T-helper 1 cell (primary cell): ENCODE measurements at regions not wholly inside any gene's neighbourhood (a gene's known extent, or its start where the extent isn't known, plus 50 kb on each side); places are given as distances from the start of the nearest gene placed in this dataset.
"Not testable (repeated sequence)": the region's sequence is repeated elsewhere in the genome, so short reads cannot be mapped to it uniquely, and the experiment has no call there.

Source experiments
- DNase-seq, 5 donors: peaks; one replicate each; pipeline ENCODE4 v3.0.0-alpha.2; 2012 to 2020

DNA sequence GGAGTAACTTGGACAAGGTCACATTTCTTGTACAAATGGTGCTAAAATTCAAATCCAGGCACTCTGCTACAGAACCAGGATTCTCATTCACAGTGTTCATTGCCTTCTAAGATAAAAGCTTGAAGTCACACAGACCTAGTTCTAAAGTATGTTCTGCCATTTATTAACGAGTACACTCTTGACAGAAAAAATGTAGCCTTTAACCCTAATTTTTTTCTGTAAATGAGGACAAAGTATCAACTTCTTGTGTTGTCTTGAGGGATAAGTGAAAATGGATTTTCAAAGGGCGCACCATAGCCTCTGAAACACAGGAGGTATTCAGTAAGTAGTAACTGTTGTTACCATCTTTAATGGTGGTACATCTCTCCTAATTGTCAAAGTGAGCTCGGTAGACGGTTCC is 379.8 kb upstream of the FLRT2 start:
- DNase-seq, result no peak

DNA sequence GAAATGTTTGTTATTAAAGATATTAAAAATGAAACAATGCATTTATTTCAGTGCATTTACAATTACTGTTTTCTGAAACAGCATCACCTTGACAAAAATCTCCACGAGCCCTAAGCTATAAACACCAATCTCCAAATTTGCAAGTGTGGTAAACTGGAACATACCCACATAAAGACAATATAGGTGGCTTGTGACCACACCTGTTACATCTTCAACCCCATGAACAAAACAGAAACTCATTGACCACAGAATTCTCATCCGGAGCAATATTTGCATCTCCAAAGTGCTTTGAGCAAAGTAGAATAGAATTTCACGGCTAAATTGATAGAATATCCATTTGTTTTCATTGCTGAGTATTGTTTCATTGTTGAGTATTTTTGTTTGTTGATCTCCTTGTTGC is 375.2 kb upstream of the FLRT2 start:
- no peak for DNase-seq

DNA sequence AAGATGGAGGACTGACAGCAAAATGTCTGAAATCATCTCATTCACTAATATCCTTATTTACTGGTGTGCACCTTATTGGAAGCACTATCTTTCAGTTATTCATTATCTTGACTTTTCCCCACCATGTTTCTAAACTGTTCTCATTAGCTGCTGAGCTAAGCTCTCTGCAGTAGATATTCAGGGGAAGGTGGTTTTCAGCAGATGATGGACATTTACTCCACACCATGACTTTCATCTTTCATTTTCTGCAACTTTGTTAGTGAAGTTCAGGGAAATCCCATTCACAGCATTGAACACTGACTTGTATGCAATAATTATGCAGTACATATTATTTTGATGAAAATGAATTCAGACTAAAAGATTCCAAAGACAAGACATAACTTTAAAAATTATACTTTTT is 373.6 kb upstream of the FLRT2 start:
- DNase-seq, result no peak

DNA sequence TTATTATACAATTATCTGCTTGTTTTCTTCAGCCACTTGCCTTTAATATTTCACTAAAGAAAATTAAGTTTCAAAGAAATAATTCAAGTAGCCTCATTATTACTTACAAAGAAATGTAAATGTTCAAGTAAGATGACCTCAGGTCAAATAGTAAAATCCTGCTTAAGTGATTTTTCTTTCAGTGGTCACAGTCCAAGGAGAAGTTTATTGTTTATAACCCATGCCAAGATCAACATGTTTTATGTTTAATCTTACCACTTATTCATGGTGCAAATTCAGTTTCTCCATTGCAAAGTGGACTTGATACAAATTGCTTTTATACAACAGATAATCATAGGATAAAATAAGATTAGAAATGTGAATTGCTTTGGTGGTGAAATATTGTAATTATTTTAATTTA is 370.2 kb upstream of the FLRT2 start:
- DNase-seq, result no peak

DNA sequence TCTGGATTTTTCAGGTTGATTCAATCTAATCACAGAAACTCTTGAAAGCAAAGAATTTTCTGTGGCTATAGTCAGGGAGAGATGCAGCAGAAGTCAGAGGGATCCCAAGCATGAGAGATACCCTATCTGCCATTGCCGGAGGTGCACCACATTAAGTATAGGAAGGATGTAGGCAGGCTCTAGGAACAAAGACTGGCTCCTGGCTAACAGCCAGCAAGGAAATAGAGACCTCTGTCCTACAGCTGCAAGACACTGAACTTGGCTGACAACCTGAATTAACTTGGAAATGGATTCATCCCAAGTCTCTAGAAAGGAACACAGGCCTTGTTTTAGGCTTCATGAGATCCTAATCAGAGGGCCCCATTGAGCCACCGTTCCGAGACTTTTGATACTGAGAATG is 364.9 kb upstream of the FLRT2 start:
- no peak for DNase-seq

DNA sequence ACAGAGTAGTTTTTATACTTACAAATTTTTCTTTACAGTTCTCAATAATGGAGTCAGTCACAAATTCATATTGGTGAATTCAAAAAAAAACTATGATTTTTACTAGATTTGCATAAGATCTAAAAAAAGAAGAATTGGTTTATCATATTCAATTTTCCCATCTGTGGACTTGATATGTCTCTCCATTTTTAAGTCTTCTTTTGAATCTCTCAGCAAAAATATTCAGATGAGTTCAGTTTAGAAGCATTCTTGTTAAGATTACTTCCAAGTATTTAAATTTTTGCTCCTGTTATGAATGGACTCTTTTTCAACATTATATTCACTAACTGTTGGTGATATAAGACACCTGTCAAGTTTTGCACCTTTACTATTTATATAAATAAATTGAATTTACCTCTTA is 360.6 kb upstream of the FLRT2 start:
- no peak for DNase-seq

DNA sequence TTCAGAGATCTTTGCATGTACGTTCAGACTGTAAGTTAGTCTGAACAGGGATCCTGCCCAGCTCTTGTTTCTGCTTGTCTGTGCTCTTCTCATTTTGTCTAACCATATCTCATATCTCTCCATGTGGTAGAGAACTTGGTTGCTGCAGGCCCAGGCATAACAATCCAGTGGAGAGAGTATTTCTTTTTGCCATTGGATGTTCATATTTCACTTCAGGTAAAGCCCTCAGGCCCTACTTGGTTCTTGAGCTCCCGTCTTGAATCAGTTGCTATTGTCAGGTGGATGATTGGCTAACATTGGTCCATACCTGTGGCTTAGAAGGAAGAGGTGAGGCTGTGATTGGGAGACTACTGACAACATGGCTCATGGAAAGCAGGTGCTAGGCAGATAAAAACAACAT is 357.7 kb upstream of the FLRT2 start:
- DNase-seq, result no peak

DNA sequence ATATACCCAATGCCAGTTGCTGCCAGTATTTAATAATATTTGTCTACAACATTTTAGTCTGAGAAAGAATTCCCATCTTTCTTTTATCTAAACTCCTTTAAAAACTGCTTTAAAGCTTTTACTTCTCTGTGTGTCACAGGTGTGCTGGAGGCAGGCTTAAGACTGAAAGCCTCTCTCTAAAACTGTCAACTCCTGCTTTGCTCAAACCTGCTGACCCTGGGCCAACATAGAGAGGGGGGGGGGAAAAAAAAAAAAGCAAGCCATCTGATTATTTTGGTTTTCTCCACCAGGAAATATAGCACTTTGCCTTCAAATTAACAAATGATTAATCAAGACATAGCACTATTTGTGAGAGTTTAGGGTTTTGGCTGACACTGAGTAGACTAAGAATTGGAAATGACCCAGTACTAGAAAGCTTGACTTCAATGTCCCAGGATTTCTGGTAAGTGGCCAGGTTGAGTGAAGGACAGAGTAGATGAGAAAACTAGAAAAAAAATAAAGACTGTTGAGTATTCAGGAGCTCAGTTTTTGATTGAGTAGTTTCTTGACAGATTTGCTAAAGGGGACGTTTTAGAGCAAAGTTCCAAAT is 357.0 kb upstream of the FLRT2 start:
- no peak for DNase-seq

DNA sequence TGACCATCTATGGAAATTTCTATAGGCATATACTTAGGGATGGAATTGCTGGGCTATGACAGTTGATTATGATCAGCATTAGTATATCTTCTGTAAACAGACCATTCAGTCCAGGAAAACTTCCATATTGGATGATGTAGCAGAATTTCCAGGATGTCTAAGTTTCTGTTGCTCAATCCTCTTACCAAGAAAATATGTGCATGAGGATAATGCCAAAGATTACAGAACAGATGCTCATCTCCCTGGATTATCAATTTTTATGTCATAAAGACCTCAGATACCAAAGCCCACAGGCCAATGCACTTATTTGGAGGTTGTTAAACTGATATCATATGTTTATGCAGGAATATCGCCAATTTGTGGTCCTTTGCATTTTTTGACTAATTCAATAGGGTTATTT is 354.4 kb upstream of the FLRT2 start:
- DNase-seq, result no peak

DNA sequence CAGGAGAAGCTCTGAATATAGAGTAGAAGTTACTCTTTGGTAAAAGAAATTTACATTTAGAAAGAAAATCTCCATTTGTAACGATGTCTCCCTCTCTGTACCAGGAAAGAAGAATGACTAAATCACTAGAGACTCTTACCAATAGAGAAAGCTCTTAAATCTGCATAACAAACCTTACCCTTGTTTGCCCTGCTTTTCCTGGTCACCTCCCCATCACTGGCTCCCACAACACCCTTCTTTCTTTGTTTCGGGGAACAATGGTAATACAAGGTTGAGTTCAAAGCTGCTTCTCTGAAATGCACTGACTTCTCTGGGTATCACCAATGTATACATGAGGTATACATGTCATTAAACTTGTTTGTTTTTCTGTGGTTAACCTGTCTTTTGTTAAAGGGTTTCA is 351.1 kb upstream of the FLRT2 start:
- no peak for DNase-seq

DNA sequence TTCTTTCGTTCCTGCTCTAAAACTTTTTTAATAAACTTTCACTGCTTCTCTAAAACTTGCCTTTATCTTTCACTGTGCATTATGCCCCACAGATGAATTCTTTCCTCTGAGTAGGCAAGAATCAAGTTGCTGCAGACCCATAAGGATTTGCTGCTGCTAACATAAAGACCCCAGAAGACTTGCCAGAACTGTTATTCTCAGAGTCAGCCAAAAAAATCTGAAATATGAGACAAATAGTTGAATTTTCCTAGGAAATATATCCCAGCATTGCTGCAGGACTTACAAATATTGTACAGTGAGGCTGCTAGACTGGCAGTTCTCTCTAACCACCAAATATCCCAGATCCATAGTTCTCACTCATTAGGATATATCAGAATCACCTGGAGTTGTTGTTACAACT is 349.1 kb upstream of the FLRT2 start:
- DNase-seq, result no peak

DNA sequence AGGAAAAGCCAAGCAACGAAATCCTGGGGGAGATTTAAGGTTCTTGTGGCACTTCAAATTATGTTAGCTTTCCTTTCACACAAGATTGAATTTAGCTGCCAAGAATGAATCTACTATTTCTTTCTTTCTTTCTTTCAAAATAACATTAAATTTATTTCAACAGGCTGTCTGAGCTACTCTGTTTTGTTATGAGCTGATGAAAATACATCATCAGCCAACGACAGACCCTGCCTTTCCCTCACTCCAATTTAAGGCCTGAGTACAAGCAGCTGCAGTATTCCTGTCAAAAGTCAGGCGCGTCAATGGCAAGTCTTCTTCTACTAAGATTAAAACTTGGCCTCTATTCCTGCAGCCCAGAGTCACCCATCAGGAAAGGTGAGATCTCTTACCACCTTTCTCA is 347.7 kb upstream of the FLRT2 start:
- no peak for DNase-seq

DNA sequence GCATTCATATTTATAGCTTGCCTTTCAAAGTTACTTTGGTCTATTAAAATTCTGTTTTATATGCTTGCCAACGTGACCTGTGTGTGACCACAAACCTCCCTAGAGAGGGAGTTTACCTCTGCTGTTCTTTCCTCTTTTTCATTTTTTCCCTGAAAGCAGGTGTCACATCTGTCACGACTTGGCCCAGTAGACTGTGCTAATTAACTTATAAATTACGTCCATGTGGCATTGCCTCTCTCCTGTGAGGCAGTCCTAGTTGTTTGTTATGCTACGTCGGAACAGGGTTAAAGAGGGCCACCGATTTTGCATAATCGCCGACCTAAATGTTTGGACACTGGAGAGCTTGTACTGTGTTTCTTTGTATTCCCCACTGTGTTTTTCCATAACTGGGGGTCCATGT is 343.9 kb upstream of the FLRT2 start:
- no peak for DNase-seq

DNA sequence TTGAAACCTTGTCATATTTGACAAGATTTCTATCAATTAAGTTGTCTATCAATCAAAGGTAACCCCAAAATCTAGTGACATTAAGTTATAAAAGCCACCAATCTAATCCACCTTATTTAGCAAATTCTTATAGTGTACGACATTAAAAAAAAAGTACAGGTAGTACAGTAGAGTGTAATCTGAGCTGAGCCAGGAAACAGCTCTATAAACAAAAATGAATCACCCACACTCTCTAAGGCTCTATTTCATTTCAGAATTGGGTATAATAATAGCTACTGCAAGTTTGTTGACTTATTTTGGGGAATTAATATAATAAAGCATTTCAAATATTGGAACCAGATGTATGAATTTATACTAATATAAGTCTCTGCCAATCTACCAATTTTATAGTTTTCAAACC is 342.4 kb upstream of the FLRT2 start:
- DNase-seq, result no peak

DNA sequence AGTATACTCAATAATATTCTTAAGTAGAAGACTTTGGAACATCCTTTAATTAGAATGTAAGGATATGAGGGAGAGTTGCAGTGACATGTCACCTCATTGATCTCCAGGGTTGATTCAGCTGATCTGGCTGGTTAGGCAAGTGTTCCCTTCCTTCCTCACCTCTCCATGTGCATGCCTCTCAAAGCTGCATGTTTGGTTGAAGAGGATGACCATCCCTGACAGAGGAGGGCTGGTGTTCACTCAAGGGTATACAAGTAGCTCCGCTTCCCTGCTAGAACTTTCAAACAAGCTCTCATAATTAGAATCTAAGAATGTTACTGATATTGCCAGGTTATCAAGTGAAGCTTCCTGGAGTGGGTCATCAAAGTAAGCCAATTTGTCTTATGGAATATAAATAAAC is 341.1 kb upstream of the FLRT2 start:
- no peak for DNase-seq

DNA sequence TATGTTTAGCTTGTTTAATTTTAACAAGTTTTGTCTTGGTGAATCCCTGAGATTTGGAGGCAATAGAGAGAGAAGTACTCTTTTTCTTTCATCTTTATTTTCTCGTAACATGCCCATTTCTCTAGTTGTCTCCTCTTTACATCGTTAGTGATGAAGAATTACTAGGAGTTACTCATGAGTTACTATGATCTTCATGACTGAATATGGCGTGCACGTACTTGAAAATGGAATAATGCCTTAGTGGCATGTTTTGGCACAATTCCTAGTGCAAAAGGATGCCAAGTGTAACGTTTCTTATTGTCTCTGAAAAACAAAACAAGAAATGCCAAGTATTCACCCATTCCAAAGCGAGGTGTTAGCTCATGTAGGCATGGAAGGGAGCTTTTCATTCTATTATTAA is 340.7 kb upstream of the FLRT2 start:
- not testable (repeated sequence) for DNase-seq

DNA sequence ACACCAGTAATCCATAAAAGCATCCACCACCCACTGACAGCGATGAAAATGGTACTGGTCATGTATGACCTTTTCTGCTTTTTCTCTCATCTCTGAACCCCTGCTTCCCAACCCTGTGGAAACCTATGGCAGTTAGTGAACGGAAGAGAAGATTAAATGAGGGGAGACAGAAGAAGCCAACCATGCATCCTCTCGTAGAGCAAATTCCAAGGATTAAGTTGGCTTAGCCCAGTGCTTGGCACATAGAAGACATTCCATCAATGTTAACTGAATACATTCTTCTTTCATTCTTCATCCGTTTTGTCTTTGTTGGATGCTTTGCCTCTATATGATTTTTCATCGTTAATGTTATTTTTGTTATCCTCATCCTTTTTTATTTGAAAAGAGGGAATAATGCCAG is 339.7 kb upstream of the FLRT2 start:
- DNase-seq, result no peak

DNA sequence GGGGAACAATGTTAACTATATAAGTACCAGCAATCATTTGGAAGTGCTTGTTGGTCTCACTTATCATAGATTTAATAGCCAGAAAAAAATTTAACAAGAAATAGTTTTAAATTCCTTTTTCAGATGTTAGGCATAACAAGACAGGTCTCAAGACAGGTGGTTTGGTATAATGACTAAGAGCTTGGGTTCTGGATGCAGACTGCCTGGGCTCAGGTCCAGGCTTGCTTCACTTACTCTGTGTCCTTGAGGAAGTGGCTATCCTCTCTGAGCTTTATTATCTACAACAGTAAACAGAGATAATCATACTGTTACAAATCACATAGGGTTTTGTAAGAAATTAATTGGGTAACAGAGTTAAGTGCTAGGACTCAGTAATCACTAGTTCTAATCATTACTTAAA is 338.0 kb upstream of the FLRT2 start:
- DNase-seq, result no peak

DNA sequence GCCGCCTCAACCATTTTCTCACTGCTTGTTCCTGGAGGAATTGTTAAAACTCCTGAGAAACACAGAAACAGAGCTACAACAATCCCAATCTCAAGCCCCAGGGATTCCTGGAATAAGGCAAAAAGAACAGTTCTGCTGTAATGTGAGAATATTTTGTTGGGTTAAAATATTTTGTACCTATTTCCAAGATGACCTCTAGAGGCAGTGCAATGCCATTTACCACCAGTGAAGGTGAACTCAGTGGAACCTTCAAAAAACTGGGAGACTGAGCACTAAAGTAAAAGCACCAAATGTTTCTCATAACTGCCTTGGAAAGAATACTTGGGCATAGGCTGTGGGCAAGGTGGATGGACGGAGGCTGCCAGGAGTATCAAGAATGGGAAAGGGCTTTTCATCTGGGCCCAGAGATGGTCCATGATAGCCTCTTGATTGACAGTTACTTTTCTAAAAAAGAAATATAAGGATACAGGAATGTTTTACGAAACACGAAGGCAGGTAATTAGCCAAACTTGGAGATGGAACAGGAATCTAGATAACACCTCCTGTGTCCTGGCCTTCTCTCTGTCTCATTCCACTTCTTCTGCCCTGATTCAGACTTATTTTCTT is 334.0 kb upstream of the FLRT2 start:
- no peak for DNase-seq

DNA sequence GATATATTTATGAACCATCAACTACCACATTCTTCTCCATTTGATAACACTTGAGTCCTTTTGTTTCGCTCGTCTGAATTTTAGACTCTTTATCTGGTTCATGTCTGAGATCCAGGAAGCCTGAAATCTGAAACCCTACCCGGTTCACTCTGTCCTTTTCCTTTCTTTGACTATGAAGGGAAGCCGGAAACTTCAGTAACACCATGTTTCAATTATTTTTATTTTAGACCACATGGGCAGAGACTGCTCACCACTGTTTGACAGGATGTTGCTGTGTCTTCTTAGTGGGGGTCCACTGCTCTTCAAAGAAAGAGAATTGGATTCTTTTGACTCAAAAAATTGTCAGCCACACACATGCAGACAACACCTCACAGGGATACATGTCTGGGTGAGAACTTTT is 331.9 kb upstream of the FLRT2 start:
- DNase-seq, result no peak

DNA sequence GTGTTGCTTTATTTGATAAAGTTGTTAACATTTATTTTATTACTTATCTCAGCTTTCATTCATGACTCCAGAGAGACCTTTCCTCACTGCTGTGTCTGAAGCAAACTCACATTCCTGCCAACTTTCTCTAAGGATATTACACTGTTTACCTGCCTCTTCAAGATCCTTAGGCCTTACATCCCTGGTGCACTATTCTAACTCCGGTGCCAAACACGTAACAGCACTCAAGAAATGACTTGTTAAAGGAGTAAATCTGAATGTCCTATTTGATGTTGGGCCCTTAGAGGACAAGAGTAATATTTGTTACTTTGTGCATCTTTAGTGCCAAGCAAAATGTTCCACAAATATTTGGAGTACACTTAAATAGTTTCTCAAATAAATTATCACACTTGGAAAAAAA is 324.1 kb upstream of the FLRT2 start:
- no peak for DNase-seq

DNA sequence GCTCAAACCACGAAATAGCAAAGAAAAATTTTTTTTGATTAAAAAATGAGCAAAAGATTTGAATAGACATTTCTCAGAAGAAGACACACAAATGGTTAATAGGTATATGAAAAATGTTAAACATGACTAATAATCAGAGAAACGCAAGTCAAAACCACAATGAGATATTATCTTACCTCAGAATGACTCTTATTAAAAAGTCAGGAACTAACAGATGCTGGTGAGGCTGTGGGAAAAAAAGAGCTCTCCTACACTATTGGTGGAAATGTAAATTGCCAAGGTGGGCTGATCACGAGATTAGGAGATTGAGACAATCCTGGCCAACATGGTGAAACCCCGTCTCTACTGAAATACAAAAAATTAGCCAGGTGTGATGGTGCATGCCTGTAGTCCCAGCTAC is 315.5 kb upstream of the FLRT2 start:
- DNase-seq, result no peak

DNA sequence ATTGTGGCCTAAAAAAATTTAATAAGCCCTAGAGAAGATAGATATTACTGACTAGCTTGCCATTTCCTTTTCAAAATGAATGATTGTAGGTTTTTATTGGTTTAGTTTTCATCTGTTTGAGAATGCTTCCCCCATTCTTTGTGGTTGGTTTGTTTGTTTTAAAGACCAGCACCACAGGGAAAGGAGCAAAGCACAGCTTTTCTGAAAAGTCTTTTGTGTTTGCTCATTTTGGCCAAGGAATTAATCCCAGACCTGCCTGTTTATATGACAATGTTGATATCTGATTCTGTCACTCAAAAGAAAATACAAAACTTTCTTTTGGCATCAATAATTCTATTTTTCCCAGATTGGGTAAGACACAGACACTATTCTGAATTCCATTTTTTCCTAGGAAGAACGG is 312.5 kb upstream of the FLRT2 start:
- no peak for DNase-seq

DNA sequence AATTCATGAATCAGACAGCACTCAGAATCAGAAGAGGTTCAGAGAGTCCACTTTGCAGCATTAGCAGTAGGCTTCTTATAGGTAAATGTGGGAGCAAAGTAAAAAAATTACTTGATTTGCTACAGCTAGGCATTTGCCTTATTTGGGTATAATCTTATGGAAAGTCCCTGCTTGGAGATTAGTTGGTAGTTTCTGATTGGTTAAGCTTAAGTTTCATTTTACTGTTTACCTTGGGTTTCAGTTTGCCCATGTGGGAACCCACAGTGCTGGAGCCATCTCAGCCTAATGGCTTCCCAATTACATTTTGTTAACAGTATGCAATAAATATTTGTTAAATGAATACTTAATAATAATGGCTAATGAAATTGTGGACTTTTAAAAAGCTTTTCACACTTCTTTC is 311.0 kb upstream of the FLRT2 start:
- DNase-seq, result no peak

DNA sequence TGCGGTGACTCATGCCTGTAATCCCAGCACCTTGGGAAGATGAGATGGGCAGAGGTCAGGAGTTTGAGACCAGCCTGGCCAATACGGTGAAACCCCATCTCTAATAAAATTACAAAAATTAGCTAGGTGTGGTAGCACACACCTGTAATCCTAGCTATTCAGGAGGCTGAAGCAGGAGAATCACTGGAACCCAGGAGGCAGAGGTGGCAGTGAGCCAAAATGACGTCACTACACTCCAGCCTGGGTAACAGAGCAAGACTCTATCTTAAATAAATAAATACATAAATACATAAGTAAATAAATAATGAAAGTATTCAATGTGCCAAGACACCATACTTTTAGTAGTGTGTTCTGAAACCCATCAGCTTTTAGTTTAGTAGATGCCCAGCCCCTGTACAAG is 308.1 kb upstream of the FLRT2 start:
- DNase-seq, result no peak

DNA sequence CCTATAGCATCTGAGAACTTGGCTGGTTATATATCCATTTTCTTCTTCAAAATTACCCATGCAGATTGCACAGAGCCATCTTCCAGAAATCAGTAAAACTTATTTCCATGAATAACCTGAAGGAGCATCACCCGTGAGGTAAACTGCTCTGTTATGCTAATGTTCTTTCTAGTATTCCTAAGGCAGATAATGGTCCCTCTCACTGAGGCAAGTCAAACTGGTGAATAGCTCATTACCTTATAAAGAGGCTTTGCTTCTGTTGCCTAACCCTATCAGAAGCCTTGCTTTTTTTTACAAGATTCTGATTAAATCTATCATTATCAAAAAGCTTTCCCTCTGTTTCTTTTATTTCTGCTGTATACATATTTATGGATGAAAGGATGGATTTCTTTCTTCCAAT is 307.6 kb upstream of the FLRT2 start:
- no peak for DNase-seq
